Epithelial cell of proximal tubule (primary cell): ENCODE measurements at regions not wholly inside any gene's neighbourhood (a gene's known extent, or its start where the extent isn't known, plus 50 kb on each side); places are given as distances from the start of the nearest gene placed in this dataset.

Experiments used
- DNase-seq: peaks from one replicate; pipeline ENCODE4 v3.0.0-alpha.2; 2011; ENCODE audit warnings: low read depth
- H3K4me3 ChIP-seq: 2 replicates; pipeline ENCODE4 v1.5.1; 2011; ENCODE audit warnings: low read depth, mild to moderate bottlenecking, low read length
- CTCF ChIP-seq: conservative IDR thresholded peaks from 2 replicates; pipeline ENCODE4 v1.5.1; 2012; ENCODE audit warnings: low read depth, mild to moderate bottlenecking, low read length

DNA sequence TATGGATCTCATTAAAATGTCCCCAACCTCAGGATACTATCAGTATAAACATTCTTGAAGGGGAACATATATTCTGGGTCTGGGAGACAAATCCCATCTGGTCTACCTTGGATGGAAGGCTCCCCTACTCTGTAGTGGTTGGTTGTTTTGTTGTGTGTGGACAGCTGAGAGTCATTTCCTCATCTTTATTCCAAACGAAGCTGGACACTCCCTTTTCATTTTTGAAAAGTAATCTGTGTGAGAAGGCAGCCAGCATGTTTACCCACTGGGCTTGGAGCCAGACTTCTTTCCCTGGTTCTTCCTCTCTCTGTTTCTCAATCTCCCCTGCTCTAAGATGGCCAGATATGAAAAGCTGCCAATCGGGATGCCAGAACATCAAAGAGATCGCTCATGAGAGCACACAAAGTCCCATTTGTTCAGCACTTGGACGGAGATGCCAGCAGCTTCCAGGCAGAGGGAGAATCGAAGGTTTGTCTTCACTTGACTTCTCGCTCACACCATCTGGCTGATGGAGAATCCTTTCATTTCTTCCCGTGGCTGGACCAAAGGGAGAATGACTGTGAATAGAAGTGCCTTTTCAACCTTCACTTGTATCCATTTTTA is 108.1 kb upstream of the AGR3 start:
- peak overlapping the region; percentile 21 for H3K4me3 ChIP-seq
- no peak for TF ChIP-seq CTCF
- no peak for DNase-seq

DNA sequence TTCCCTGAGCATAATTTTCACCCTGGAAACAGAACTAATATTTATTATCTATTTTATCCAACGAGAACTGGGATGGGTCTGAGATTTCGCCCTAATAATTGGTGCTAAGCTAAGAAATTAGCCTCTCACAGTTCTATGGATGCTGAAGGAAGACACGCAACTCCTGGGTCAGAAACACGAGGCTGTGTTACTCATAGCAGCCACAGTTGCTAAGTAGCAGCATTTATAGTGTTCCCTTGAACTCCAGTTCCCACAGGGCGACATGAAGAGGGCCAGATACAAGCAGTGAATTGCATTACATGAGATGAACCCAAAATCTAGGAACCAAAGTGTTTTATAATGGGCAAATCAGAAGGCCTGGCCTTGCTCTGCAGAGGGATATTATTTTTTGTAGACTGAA is 109.8 kb upstream of the AGR3 start:
- TF ChIP-seq CTCF, result no peak
- no peak for DNase-seq

GRCh38 chr7:16993543-16993942 is 111.8 kb upstream of the AGR3 start:
- H3K4me3 ChIP-seq, result no peak overlapping the region
- no peak for DNase-seq
- TF ChIP-seq CTCF, result no peak

More for the DNA sequence above, 109.8 kb upstream of the AGR3 start:
- H3K4me3 ChIP-seq, result no peak overlapping the region

GRCh38 chr7:16998481-16999051 is 116.8 kb upstream of the AGR3 start:
- H3K4me3 ChIP-seq, result no peak overlapping the region
- no peak for TF ChIP-seq CTCF
- DNase-seq, result no peak

DNA sequence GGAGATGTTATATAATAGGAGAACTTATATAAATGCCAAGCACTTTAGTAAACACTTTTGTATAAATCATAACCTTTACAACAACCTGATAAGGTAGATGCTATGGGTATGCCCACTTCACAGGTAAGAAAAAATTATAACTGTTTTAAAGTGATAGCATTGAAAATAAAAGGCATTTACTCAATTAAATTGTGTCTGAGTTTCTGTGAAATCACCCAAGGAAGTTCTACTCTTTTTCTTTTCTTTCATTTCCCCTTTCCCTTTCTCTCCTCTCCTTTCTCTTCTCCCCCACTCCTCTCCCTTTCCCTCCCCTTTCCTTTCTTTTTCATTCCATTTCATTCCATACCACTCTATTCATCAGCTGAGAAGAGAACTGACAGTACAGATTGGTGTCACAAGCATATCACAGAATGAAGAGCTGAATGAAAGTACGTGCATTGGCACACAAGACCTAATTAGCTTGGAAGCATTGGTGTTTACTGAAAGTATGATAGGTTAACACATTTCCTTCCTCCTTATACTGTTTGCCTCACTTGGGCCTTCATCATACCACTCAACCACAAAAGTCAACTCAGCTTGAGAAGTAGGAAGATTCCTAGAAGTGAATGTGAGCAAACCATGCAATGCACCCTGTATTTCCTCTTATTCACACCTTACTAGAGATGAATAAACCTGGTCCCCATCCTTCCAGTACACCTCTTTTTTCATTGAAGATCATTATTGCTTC is 117.9 kb upstream of the AGR3 start:
- no peak for TF ChIP-seq CTCF
- no peak for DNase-seq
- no peak overlapping the region for H3K4me3 ChIP-seq

GRCh38 chr7:17005271-17005670 is 123.5 kb upstream of the AGR3 start:
- TF ChIP-seq CTCF, result no peak
- no peak overlapping the region for H3K4me3 ChIP-seq
- DNase-seq, result no peak
